A673 (cell line): ENCODE measurements at regions not wholly inside any gene's neighbourhood (a gene's known extent, or its start where the extent isn't known, plus 50 kb on each side); places are given as distances from the start of the nearest gene placed in this dataset.

Experiments used
- BruUV-seq: library from RNA; stranded (reverse); fragments of 400-500 nt; replicated peaks from 2 replicates; lab custom pipeline; 2021; lab: Mats Ljungman, UMichigan
- CTCF ChIA-PET: fragments of 300-600 bp; sonication (Branson Sonifier 250); formaldehyde crosslinking; loops from one replicate; lab custom pipeline; 2022; ENCODE audit warnings: antibody characterized with exemption; lab: Charles Lee
- POLR2A ChIA-PET: fragments of 300-600 bp; sonication (Branson Sonifier 250); formaldehyde crosslinking; loops from one replicate; lab custom pipeline; 2022; ENCODE audit warnings: antibody characterized with exemption; ENCODE audit not compliant: low non-redundant PET; lab: Charles Lee
- DNase-seq: peaks from one replicate; pipeline ENCODE4 v3.0.0-alpha.2; 2015; ENCODE audit warnings: low spot score
- H3K27ac ChIP-seq: fragments of 200-600 bp; sonication (generic); 2 replicates; pipeline ENCODE4 v1.5.1; 2016; ENCODE audit warnings: mixed run types, low read depth, mild to moderate bottlenecking, mixed read lengths, antibody characterized with exemption, low read length; ENCODE audit not compliant: poor library complexity, severe bottlenecking
- H3K27me3 ChIP-seq: fragments of 200-600 bp; sonication (generic); replicated peaks from 2 replicates; pipeline ENCODE4 v1.6.1; 2017; ENCODE audit warnings: mixed run types, low read depth, mild to moderate bottlenecking, mixed read lengths, antibody characterized with exemption, low read length; ENCODE audit not compliant: insufficient read depth, poor library complexity
- H3K36me3 ChIP-seq: fragments of 200-600 bp; sonication (generic); 2 replicates; pipeline ENCODE4 v1.6.1; 2016; ENCODE audit warnings: mixed run types, mild to moderate bottlenecking, mixed read lengths, antibody characterized with exemption, low read length; ENCODE audit not compliant: insufficient read depth, poor library complexity, severe bottlenecking
- H3K4me1 ChIP-seq: fragments of 200-600 bp; sonication (generic); 2 replicates; pipeline ENCODE4 v1.6.1; 2017; ENCODE audit warnings: mixed run types, mild to moderate bottlenecking, mixed read lengths, antibody characterized with exemption, low read length; ENCODE audit not compliant: insufficient read depth, poor library complexity, severe bottlenecking
- H3K4me3 ChIP-seq: fragments of 200-600 bp; sonication (generic); 2 replicates; pipeline ENCODE4 v1.5.1; 2016; ENCODE audit warnings: low read depth, mixed run types, mild to moderate bottlenecking, mixed read lengths, low read length; ENCODE audit not compliant: poor library complexity, severe bottlenecking
- H3K9me3 ChIP-seq: fragments of 200-600 bp; sonication (generic); 2 replicates; pipeline ENCODE4 v1.6.1; 2016; ENCODE audit warnings: mixed run types, low read depth, mild to moderate bottlenecking, mixed read lengths, antibody characterized with exemption, low read length; ENCODE audit not compliant: poor library complexity, severe bottlenecking
- CTCF ChIP-seq: fragments of 300-800, 200-600 bp; sonication (generic); conservative IDR thresholded peaks from 2 replicates; pipeline ENCODE4 v1.5.1; 2017; ENCODE audit warnings: low read depth, mild to moderate bottlenecking, antibody characterized with exemption, low read length, moderate library complexity, mixed read lengths
- EZH2 ChIP-seq: fragments of 200-600 bp; sonication (generic); IDR thresholded peaks from 2 replicates; pipeline ENCODE4 v1.6.1; 2017; ENCODE audit warnings: borderline replicate concordance, low read depth, mild to moderate bottlenecking, mixed read lengths, antibody characterized with exemption, low read length; ENCODE audit not compliant: poor library complexity, severe bottlenecking
- intact Hi-C: fragments of 100-400 bp; cut with micrococcal nuclease; formaldehyde crosslinking; loops from one replicate; pipeline ENCODE4 v1.10.0; 2022; ENCODE audit not compliant: unreplicated experiment

DNA sequence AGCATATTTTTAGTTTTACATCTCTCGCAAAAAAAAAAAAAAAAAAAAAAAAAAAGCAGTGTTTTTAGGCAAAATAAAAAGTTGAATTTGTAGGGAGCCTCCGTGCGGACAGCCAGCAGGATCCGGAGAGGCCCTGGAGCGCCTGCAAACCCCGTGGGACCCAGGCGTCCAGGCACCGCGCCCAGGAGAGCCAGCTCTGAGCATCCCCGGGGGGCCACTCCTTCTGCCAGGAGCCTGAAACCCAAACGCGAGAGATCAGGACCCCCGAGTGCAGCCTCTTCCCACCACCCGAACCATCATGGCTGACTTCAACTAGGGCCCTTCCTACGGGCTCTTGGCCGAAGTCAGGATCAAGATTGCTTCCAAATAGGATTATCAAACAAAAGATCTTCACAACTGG, 54.1 kb upstream of the LY86 start:
- H3K9me3 ChIP-seq = no peaks in the 10 kb centered on the region
- H3K4me3 ChIP-seq = no peak overlapping the region
- intact Hi-C loops = no loop called here
- no TSS peak for BruUV-seq
- TF ChIP-seq EZH2 = no peak
- no peak for TF ChIP-seq CTCF
- H3K27ac ChIP-seq = no peak overlapping the region
- H3K4me1 ChIP-seq = peaks cover 22% of the 10 kb centered on the region
- POLR2A ChIA-PET = no interaction called here
- H3K36me3 ChIP-seq = no peaks in the 10 kb centered on the region
- no peak for DNase-seq
- H3K27me3 ChIP-seq = no peaks in the 10 kb centered on the region
- CTCF ChIA-PET = no interaction called here

- H3K4me3 ChIP-seq = no peak overlapping the region
- BruUV-seq = no TSS peak
- peaks cover 27% of the 10 kb centered on the region for H3K4me1 ChIP-seq
- DNase-seq = peak; percentile 12
- peak overlapping the region; percentile 14 for H3K27ac ChIP-seq
- no peaks in the 10 kb centered on the region for H3K36me3 ChIP-seq
- H3K27me3 ChIP-seq = no peaks in the 10 kb centered on the region
- POLR2A ChIA-PET = interaction anchor here (0.7 kb wide), 1 partner anchor 1370 kb away, joined by 3 read pairs; no protein-coding TSS in a partner anchor
- intact Hi-C loops = no loop called here
- no peaks in the 10 kb centered on the region for H3K9me3 ChIP-seq
- CTCF ChIA-PET = interaction anchor here (1.5 kb wide), 1 partner anchor 10 kb away, joined by 4 read pairs; no protein-coding TSS in a partner anchor
- TF ChIP-seq EZH2 (no peak), CTCF (no peak)
Measured at GRCh38 chr6:6537488-6538260, 50.8 kb upstream of the LY86 start.

DNA sequence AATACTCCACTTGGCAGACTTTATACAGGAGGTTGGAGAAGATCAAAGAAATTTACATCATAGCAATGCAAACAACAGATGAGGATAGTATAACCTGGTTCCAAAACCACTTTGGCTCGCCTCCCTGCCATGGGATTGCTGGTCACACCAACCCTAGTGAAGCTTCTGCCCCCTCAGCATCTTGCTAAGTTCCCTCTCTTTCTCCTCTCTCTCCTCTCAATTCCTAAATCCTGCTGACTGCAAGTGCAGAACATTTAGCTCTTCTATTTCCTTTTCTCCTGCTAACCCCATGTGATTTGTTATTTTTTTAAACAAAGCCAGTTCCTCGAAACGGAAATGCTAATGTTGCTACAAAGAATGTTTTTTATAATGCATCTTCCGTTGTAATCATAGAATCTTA, 50.3 kb upstream of the LY86 start:
- no peaks in the 10 kb centered on the region for H3K27me3 ChIP-seq
- no TSS peak for BruUV-seq
- POLR2A ChIA-PET = interaction anchor here (0.7 kb wide), 1 partner anchor 1370 kb away, joined by 3 read pairs; no protein-coding TSS in a partner anchor
- H3K27ac ChIP-seq = peak overlapping the region; percentile 14
- CTCF ChIA-PET = interaction anchor here (1.5 kb wide), 1 partner anchor 9 kb away, joined by 4 read pairs; no protein-coding TSS in a partner anchor
- TF ChIP-seq EZH2 (no peak), CTCF (no peak)
- no peak overlapping the region for H3K4me3 ChIP-seq
- no peaks in the 10 kb centered on the region for H3K9me3 ChIP-seq
- no peaks in the 10 kb centered on the region for H3K36me3 ChIP-seq
- peak; percentile 89 for DNase-seq
- H3K4me1 ChIP-seq = peaks cover 27% of the 10 kb centered on the region
- intact Hi-C loops = no loop called here
